ENCODE measurements at regions not wholly inside any gene's neighbourhood (a gene's known extent, or its start where the extent isn't known, plus 50 kb on each side); places are given as distances from the start of the nearest gene placed in this dataset.

DNA sequence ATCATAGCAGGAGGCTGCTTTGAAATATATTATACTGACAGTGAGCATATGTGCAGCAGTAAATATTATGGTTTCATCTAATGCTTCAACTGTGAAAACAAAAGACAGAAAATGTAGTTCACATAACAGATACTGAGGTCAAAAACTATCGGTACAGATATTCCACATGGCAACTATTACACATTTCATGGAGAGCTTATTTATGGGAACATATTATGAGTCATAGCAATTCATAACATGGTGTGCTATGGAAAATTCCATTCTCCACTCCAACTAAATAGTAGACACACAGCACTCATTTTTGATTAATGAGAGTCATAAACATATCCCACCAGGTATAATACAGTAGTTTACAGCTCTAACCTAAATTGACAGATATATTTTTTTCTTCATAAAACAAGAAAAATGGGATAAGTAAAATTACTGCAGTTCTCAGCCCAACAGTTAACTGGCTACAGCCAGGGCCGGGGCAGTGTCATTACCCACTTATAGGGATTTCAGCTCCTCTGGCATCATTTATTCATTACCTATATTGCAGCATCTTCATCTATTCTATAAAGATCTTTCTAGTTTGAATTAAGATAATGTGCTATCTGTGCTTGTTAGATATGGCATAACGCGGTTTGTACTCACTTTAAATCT lies 475.6 kb upstream of the KLF6 start:
- TF ChIP-seq, protein P1, sequence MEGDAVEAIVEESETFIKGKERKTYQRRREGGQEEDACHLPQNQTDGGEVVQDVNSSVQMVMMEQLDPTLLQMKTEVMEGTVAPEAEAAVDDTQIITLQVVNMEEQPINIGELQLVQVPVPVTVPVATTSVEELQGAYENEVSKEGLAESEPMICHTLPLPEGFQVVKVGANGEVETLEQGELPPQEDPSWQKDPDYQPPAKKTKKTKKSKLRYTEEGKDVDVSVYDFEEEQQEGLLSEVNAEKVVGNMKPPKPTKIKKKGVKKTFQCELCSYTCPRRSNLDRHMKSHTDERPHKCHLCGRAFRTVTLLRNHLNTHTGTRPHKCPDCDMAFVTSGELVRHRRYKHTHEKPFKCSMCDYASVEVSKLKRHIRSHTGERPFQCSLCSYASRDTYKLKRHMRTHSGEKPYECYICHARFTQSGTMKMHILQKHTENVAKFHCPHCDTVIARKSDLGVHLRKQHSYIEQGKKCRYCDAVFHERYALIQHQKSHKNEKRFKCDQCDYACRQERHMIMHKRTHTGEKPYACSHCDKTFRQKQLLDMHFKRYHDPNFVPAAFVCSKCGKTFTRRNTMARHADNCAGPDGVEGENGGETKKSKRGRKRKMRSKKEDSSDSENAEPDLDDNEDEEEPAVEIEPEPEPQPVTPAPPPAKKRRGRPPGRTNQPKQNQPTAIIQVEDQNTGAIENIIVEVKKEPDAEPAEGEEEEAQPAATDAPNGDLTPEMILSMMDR (IDR thresholded peaks at IDR 0.05; ENCODE audit: low read depth, low read length, missing input control) = no peak
- TF ChIP-seq RAD21 (IDR thresholded peaks at IDR 0.05) = no peak
- no peak for TF ChIP-seq NR2F2 (IDR thresholded peaks at IDR 0.05)
- TF ChIP-seq TAF1 (conservative IDR thresholded peaks at IDR 0.05) = no peak
- no peak for TF ChIP-seq HNF4G (IDR thresholded peaks at IDR 0.05)

Measured in liver (tissue), 3 donors.